PC-9 (cell line): ENCODE measurements at regions not wholly inside any gene's neighbourhood (a gene's known extent, or its start where the extent isn't known, plus 50 kb on each side); places are given as distances from the start of the nearest gene placed in this dataset.

Experiments
- EZH2 ChIP-seq: fragments of 200-600 bp; sonication (generic); IDR thresholded peaks from 2 replicates; pipeline ENCODE4 v1.8.0; 2017; ENCODE audit warnings: antibody characterized with exemption, low read depth
- TF ChIP-seq, protein P1 (sequence below): fragments of 200-600 bp; sonication (generic); conservative IDR thresholded peaks from 2 replicates; pipeline ENCODE4 v1.6.1; 2017; ENCODE audit warnings: mixed run types, antibody characterized with exemption, mild to moderate bottlenecking, moderate library complexity

DNA sequence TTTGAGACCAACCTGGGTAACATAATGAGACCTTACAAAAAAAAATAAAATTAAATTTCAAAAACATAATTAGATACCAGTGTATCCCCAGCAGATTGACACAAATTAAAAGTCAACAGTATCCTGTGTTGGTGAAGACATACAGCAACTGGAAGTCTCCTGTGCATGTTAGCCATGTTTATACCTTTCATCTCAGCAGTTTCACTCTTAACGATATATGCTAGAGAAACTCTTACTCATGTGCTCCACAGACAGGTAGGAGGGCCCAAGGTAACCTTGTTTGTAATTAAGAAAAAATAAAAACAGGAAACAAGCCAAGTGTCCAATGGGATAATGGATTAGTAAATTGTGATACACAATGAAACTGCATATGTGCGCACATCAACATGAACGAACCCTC, 50.1 kb upstream of the N4BP3 start:
- TF ChIP-seq, protein P1, sequence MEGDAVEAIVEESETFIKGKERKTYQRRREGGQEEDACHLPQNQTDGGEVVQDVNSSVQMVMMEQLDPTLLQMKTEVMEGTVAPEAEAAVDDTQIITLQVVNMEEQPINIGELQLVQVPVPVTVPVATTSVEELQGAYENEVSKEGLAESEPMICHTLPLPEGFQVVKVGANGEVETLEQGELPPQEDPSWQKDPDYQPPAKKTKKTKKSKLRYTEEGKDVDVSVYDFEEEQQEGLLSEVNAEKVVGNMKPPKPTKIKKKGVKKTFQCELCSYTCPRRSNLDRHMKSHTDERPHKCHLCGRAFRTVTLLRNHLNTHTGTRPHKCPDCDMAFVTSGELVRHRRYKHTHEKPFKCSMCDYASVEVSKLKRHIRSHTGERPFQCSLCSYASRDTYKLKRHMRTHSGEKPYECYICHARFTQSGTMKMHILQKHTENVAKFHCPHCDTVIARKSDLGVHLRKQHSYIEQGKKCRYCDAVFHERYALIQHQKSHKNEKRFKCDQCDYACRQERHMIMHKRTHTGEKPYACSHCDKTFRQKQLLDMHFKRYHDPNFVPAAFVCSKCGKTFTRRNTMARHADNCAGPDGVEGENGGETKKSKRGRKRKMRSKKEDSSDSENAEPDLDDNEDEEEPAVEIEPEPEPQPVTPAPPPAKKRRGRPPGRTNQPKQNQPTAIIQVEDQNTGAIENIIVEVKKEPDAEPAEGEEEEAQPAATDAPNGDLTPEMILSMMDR: no peak
- TF ChIP-seq EZH2: no peak
